Subcutaneous abdominal adipose tissue (tissue), 5 donors: ENCODE measurements at regions not wholly inside any gene's neighbourhood (a gene's known extent, or its start where the extent isn't known, plus 50 kb on each side); places are given as distances from the start of the nearest gene placed in this dataset.
A peak's percentile ranks its signal among the peaks of the same experiment; 100 is the strongest.

Source experiments
- H3K27ac ChIP-seq: one replicate; pipeline ENCODE4 v1.7.0; 2013; ENCODE audit warnings: low read depth, mild to moderate bottlenecking, inconsistent platforms, low read length, moderate library complexity
- H3K27me3 ChIP-seq, 5 donors: one replicate each; pipeline ENCODE4 v1.7.0; 2013; ENCODE audit warnings: low read length in 5 of 5, inconsistent platforms in 1 of 5; ENCODE audit not compliant: control insufficient read depth in 5 of 5, insufficient read depth in 4 of 5
- H3K36me3 ChIP-seq, 5 donors: one replicate each; pipeline ENCODE4 v1.7.0; 2013; ENCODE audit warnings: low read length in 5 of 5; ENCODE audit not compliant: control insufficient read depth in 5 of 5, insufficient read depth in 5 of 5
- H3K4me1 ChIP-seq, 5 donors: one replicate each; pipeline ENCODE4 v1.7.0; 2013; ENCODE audit warnings: low read length in 5 of 5, mild to moderate bottlenecking in 3 of 5, moderate library complexity in 1 of 5; ENCODE audit not compliant: control insufficient read depth in 5 of 5, insufficient read depth in 5 of 5
- H3K4me3 ChIP-seq, 5 donors: one replicate each; pipeline ENCODE4 v1.7.0; 2013; ENCODE audit warnings: low read length in 5 of 5, low read depth in 1 of 5
- H3K9ac ChIP-seq, 5 donors: one replicate each; pipeline ENCODE4 v1.7.0; 2013; ENCODE audit warnings: low read length in 5 of 5, mild to moderate bottlenecking in 4 of 5, moderate library complexity in 3 of 5
- H3K9me3 ChIP-seq, 5 donors: one replicate each; pipeline ENCODE4 v1.7.0; 2013; ENCODE audit warnings: low read length in 5 of 5; ENCODE audit not compliant: control insufficient read depth in 5 of 5
- donor health status: healthy.
- donor health status: healthy.
- donor health status: healthy.
- donor health status: healthy.
- donor health status: healthy.

- Histone ChIP-seq H3K9me3 (no peaks in the 10 kb centered on the region), H3K36me3 (no peaks in the 10 kb centered on the region), H3K27me3 (no peaks in the 10 kb centered on the region), H3K9ac (no peak overlapping the region), H3K27ac (no peak overlapping the region), H3K4me1 (no peaks in the 10 kb centered on the region), H3K4me3 (no peak overlapping the region)
Observed at GRCh38 chr4:184320631-184321030, 103.0 kb upstream of the ENPP6 start.

GRCh38 chr4:184318852-184319251, 101.2 kb upstream of the ENPP6 start:
- H3K27me3 ChIP-seq = no peaks in the 10 kb centered on the region
- H3K27ac ChIP-seq = no peak overlapping the region
- H3K9ac ChIP-seq = no peak overlapping the region
- peaks cover 0 to 7% (median 0%) of the 10 kb centered on the region in 5 donors for H3K4me1 ChIP-seq
- H3K9me3 ChIP-seq = no peaks in the 10 kb centered on the region
- H3K36me3 ChIP-seq = no peaks in the 10 kb centered on the region
- H3K4me3 ChIP-seq = no peak overlapping the region

GRCh38 chr4:184317234-184317918, 99.7 kb upstream of the ENPP6 start:
- Histone ChIP-seq H3K4me3 (no peak overlapping the region), H3K9ac (no peak overlapping the region), H3K4me1 (peaks cover 0 to 7% (median 0%) of the 10 kb centered on the region in 5 donors), H3K36me3 (no peaks in the 10 kb centered on the region), H3K9me3 (no peaks in the 10 kb centered on the region), H3K27me3 (no peaks in the 10 kb centered on the region), H3K27ac (no peak overlapping the region)

- H3K4me3 ChIP-seq = no peak overlapping the region
- H3K36me3 ChIP-seq = no peaks in the 10 kb centered on the region
- H3K9ac ChIP-seq = no peak overlapping the region
- no peaks in the 10 kb centered on the region for H3K27me3 ChIP-seq
- peaks cover 0 to 7% (median 0%) of the 10 kb centered on the region in 5 donors for H3K4me1 ChIP-seq
- no peaks in the 10 kb centered on the region for H3K9me3 ChIP-seq
- no peak overlapping the region for H3K27ac ChIP-seq
Observed at GRCh38 chr4:184316821-184317220, 99.1 kb upstream of the ENPP6 start.

GRCh38 chr4:184315675-184316359, 98.1 kb upstream of the ENPP6 start:
- H3K36me3 ChIP-seq = no peaks in the 10 kb centered on the region
- peaks cover 0 to 13% (median 4%) of the 10 kb centered on the region in 5 donors for H3K4me1 ChIP-seq
- H3K27ac ChIP-seq = no peak overlapping the region
- H3K9ac ChIP-seq = no peak overlapping the region
- no peaks in the 10 kb centered on the region for H3K9me3 ChIP-seq
- H3K4me3 ChIP-seq = no peak overlapping the region
- H3K27me3 ChIP-seq = no peaks in the 10 kb centered on the region

GRCh38 chr4:184313702-184314659, 96.3 kb upstream of the ENPP6 start:
- H3K27ac ChIP-seq = no peak overlapping the region
- H3K27me3 ChIP-seq = no peaks in the 10 kb centered on the region
- no peak overlapping the region for H3K9ac ChIP-seq
- H3K36me3 ChIP-seq = no peaks in the 10 kb centered on the region
- peaks cover 0 to 5% (median 0%) of the 10 kb centered on the region in 5 donors for H3K9me3 ChIP-seq
- peaks cover 0 to 21% (median 7%) of the 10 kb centered on the region in 5 donors for H3K4me1 ChIP-seq
- H3K4me3 ChIP-seq = no peak overlapping the region

- Histone ChIP-seq H3K4me3 (no peak overlapping the region), H3K9ac (no peak overlapping the region), H3K9me3 (peaks cover 0 to 5% (median 0%) of the 10 kb centered on the region in 5 donors), H3K27me3 (no peaks in the 10 kb centered on the region), H3K27ac (no peak overlapping the region), H3K36me3 (no peaks in the 10 kb centered on the region), H3K4me1 (peaks cover 0 to 21% (median 7%) of the 10 kb centered on the region in 5 donors)
Observed at GRCh38 chr4:184313058-184313581, 95.4 kb upstream of the ENPP6 start.

- Histone ChIP-seq H3K27me3 (no peaks in the 10 kb centered on the region), H3K27ac (no peak overlapping the region), H3K9me3 (peaks cover 0 to 5% (median 0%) of the 10 kb centered on the region in 5 donors), H3K4me1 (peaks cover 0 to 21% (median 7%) of the 10 kb centered on the region in 5 donors), H3K9ac (no peak overlapping the region), H3K36me3 (no peaks in the 10 kb centered on the region), H3K4me3 (no peak overlapping the region)
Observed at GRCh38 chr4:184312126-184312525, 94.5 kb upstream of the ENPP6 start.

GRCh38 chr4:184310881-184311709, 93.4 kb upstream of the ENPP6 start:
- Histone ChIP-seq H3K4me1 (peaks cover 0 to 21% (median 7%) of the 10 kb centered on the region in 5 donors), H3K27ac (no peak overlapping the region), H3K9ac (peak overlapping the region in 1 of 5 donors; percentile 6), H3K9me3 (peaks cover 0 to 5% (median 0%) of the 10 kb centered on the region in 5 donors), H3K4me3 (peak overlapping the region in 3 of 5 donors; percentile 8 to 28 (median 20)), H3K27me3 (no peaks in the 10 kb centered on the region), H3K36me3 (no peaks in the 10 kb centered on the region)
